Choroid plexus epithelial cell (primary cell): ENCODE measurements at regions not wholly inside any gene's neighbourhood (a gene's known extent, or its start where the extent isn't known, plus 50 kb on each side); places are given as distances from the start of the nearest gene placed in this dataset.
A peak's percentile ranks its signal among the peaks of the same experiment; 100 is the strongest.

Experiments
- DNase-seq: peaks from one replicate; pipeline ENCODE4 v3.0.0-alpha.2; 2010; ENCODE audit warnings: low read depth
- H3K4me3 ChIP-seq: 2 replicates; pipeline ENCODE4 v1.5.1; 2011; ENCODE audit warnings: low read depth, mild to moderate bottlenecking, control low read depth, low read length, moderate library complexity
- CTCF ChIP-seq: conservative IDR thresholded peaks from 2 replicates; pipeline ENCODE4 v1.5.1; 2011; ENCODE audit warnings: low read depth, mild to moderate bottlenecking, control low read depth, inconsistent platforms, low read length, moderate library complexity

- no peak for TF ChIP-seq CTCF
- peak; percentile 88 for DNase-seq
- no peak overlapping the region for H3K4me3 ChIP-seq
Observed at GRCh38 chr6:139577763-139578604, 203.5 kb upstream of the CITED2 start.

DNA sequence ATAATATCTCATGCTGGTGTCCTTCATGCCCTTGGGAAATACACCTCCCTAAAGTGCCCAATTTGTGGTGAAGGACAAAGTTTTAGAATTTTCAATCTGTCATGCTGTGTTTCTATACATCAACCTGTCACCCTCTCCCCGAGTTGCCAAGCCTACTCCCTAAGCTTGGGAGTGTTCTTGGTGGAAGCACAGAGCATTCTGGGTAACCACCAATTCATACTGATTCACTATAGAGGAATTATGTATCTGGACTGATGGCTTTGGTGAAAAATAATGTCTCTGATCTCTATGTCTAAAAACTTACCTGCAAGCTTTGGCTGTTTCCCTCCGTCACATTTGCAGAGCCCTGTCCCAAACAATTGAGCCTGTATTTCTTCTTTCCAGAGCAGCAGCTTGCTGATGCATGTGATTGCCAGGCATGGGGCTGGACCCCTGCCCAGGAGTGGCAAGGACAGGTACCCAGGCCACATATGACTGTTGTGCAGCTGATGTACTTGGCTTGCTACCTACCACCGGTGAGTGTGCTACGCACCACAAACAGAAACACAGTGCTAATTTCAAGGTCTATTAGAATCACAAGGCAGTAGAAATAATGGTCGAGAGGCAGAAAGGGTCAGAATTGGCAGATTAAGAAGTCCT lies 202.8 kb upstream of the CITED2 start:
- DNase-seq = no peak

DNA sequence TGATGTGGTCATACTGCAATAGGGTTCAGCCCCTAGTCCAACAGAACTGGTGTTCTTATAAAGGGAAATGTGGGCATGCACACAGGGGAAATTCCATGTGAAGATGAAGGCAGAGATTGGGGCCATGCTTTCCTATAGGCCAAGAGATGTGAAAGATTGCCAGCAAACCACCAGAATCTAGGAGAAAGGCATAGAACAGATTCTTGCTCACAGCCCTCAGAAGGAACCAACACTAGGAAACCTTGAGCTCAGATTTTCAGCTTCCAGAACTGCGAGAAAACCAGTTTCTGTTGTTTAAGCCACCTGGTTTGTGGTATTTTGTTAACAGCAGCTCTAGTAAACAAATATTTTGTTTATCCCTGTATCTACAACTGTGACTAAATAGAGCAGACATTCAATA lies 197.6 kb upstream of the CITED2 start:
- no peak for TF ChIP-seq CTCF
- no peak overlapping the region for H3K4me3 ChIP-seq
- no peak for DNase-seq

More for the DNA sequence above, 202.8 kb upstream of the CITED2 start:
- no peak overlapping the region for H3K4me3 ChIP-seq
- no peak for TF ChIP-seq CTCF

DNA sequence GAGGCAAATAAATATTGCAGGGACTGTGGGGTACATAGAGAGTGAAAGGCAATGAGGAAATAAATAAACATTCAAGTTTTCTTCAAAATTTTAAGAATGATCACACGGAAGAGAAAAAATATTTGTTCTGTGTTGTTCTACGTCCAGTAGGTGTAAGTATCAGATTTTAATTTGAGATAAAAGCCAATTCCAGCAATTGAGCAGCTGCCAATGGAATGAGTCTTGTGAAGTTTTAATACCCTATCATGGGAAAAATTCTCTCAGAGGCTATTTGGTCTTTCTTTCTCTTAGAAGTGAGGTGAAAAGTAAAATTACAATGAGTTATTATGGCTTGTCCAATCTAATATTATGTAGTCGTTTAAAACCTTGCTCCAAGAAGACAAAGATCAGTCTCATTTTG lies 195.7 kb upstream of the CITED2 start:
- TF ChIP-seq CTCF = no peak
- DNase-seq = peak; percentile 43
- H3K4me3 ChIP-seq = no peak overlapping the region

GRCh38 chr6:139569566-139569965 lies 195.1 kb upstream of the CITED2 start:
- no peak overlapping the region for H3K4me3 ChIP-seq
- TF ChIP-seq CTCF = no peak
- no peak for DNase-seq

DNA sequence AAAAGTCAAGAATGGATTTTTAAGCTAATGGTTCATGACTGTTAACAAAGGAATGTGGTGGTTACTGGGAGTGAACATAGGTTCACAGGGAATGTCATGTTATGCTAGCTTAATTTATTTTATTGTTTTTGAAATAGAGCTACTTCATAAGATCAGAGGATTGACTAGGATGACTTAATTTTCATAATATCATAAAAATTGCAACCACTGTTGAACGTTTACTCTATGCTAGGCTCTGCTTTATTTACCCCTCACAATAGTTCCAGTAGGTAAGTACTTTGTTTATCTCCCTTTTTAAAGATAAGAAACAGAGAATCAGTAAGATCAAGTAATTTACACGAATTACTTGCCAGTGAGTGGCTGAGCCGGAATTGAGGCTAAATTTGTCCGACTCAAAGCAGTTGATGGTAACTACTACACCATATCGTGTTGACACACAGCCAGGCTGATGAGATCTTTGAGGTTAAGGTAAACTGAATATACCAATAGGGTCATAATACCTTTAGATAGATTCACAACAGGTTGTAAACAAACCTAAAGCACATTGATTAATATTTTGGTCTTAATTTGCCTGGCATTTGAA lies 194.6 kb upstream of the CITED2 start:
- no peak for TF ChIP-seq CTCF
- no peak overlapping the region for H3K4me3 ChIP-seq
- peak; percentile 93 for DNase-seq
